RCC 7860 (cell line): ENCODE measurements at regions not wholly inside any gene's neighbourhood (a gene's known extent, or its start where the extent isn't known, plus 50 kb on each side); places are given as distances from the start of the nearest gene placed in this dataset.
"Not testable (repeated sequence)": the region's sequence is repeated elsewhere in the genome, so short reads cannot be mapped to it uniquely, and the experiment has no call there.

Experiments used
- DNase-seq: peaks from one replicate; pipeline ENCODE4 v3.0.0-alpha.2; 2015; ENCODE audit warnings: low spot score
- FAIRE-seq: peaks from 2 replicates; lab custom pipeline; 2012; peaks lifted over from hg19 to GRCh38; lab: Jason Lieb, UNC

DNA sequence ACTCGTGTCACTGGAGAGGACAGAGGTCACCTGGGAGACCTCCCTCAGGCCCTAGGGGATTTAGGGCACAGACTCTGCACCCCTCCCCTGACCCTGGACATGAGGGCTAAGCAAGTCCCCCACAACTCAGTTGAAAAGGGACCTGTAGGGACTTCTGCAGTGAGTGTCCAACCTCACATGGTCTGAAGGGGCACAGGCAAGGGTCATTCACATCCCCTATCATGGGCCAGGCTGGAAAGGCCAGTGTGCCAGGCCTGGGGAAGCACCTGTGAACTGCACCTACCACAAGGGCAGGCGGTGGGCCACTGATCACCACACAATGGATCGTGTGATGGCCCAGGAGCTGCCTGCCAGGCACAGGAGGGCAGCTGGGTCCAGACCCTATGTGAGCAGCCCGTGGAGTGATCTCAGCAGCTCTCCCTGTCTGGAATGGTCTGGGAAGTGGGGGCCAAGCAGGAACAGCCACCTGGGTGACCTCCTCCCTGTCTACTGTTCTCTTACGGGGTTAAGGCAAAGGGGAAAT, 1502.6 kb upstream of the TPTE start:
- not testable (repeated sequence) for FAIRE-seq, DNase-seq

DNA sequence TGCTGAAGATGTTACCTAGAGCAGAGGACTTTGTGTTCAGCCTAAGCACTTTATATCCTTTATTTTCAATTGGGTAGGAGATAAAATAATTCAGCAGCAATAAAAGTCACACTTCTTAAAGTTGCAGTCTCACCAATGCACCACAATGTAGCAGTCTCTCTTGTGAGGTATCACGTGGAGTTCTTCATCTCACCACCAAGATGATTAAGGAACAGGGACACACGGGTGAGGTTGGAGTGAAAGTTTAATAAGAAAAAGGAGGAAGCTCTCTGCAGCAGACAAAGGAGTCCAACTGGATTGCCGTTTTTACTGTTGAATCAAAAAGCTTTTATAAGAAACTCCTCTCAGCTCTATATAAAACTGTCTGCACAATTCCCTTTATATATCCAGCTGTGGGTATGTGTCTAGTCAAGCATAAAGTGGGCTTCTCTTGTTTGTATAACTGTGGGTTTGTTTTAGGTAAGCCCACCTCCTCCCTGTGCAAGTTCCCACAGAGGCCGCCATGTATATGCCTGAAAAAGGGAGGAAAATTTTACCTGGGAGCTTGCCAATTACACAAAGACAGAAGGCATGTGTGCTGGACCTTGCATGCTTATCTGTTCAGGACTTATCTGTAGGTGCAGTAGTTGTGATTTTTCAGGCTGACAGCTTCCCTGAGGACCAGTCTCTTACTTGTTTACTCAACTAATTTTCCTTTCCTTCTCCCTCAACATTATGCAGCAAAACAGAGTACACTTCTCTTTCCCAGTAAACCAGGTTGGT, 1497.2 kb upstream of the TPTE start:
- DNase-seq, FAIRE-seq: not testable (repeated sequence)

DNA sequence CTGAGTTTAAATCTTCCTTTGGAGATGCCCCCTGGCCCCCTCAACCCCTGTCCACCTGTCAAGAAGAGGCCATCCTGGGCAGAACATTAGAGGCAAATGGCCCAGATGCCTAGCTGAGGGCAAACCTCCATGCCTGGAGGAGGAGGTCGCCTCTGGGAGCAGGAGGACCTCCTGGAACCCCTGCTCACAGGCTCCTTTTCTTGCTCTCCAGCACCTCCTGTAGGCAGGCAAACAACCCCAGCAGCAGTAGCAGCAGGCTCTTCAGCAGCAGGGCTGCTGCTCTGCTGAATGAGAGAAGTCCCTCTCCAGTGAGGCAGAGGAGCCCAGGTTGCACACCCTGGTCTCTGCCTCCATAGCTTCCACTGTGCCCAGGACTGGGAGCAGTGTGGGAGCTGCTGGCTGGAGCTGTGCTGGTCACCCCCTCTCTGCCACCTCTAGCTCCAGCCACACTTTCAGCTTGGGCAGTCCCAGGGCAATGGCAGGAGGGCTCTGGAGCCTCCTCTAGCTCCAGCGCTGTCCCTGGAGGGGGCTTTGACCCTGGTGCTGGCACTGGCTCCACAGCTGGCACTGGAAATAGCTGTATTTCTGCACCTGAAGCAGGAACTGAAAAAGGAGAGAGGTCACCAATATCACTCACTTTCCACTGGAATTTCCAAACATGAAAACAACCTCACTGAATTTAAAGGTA, 1494.5 kb upstream of the TPTE start:
- DNase-seq, FAIRE-seq: not testable (repeated sequence)

DNA sequence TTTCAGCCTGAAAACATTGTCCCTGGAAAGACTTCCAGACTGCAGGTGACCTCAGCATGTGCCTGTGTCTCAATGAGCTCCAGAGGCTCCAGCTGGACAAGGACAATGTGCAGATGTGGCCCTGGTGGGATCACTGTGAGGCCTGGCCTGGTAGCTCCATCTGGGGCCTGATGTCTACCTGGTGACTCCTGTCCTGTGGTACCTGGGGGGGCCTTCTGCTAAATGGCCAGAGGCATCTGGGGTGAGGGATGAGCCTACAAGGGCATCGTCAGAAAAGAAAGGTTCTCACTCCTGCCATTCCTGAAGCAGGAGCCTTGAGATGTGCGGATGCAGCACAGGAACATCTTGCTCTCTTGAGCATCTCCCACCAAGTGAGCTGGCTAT, 1494.0 kb upstream of the TPTE start:
- not testable (repeated sequence) for DNase-seq, FAIRE-seq

DNA sequence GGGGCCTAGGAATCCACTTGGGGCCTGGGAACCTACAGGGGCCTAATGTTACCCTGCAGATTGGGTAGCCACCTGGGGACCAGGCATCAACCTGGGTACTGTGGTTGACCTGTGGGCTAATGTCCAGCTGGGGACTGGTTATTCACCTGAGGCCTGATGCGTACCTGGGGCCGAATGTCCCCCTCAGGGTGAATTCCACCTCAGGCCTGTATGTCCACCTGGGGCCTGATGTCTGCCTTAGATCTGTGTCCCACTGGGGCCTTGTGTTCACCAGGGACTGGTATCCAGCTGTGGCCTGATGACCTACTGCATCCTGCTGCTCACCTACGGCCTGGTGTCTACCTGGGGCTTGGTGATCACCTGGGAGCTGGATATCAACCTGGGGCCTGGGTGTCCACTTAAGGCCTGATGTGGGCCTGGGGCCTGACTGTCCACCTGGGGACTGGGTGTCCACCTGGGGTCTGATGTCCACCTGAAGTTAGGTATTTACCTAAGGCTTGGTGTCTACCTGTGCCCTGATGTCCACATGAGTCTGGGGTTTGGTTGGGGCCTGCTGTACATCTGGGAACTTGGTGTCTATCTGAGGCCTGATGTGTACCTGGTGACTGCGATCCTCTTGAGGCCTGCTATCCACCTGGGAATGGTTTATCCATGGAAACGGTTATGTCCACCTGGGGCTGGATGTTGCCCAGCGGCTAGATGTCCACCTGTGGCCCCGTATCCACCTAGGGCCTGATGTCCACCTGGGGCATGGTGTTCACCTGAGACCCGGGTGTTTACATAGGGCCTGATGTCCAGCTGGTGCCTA, 1492.6 kb upstream of the TPTE start:
- DNase-seq, FAIRE-seq: not testable (repeated sequence)

DNA sequence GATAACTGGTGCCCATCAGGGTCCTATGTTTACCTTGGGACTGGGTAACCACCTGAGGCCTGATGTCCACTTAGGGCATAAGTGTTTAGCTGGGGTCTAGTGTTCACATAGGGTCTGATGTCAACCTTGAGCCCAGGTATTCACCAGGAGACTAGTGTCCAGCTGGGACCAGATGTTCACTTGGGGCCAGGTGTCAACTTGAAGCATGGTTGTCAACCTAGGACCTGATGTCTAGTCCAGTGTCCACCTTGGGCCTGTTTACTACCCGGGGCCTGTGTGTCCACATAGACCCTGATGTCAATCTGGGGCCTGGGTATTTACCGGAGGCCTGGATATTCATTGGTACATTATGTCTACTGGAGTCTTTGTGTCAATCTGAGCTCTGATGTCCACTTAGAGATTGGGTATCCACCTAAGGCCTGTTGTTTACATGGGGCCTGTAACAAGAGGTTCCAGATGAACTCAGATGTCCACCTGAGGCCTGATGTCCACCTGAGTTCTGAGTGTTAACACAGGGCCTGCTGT, 1491.2 kb upstream of the TPTE start:
- not testable (repeated sequence) for FAIRE-seq, DNase-seq

DNA sequence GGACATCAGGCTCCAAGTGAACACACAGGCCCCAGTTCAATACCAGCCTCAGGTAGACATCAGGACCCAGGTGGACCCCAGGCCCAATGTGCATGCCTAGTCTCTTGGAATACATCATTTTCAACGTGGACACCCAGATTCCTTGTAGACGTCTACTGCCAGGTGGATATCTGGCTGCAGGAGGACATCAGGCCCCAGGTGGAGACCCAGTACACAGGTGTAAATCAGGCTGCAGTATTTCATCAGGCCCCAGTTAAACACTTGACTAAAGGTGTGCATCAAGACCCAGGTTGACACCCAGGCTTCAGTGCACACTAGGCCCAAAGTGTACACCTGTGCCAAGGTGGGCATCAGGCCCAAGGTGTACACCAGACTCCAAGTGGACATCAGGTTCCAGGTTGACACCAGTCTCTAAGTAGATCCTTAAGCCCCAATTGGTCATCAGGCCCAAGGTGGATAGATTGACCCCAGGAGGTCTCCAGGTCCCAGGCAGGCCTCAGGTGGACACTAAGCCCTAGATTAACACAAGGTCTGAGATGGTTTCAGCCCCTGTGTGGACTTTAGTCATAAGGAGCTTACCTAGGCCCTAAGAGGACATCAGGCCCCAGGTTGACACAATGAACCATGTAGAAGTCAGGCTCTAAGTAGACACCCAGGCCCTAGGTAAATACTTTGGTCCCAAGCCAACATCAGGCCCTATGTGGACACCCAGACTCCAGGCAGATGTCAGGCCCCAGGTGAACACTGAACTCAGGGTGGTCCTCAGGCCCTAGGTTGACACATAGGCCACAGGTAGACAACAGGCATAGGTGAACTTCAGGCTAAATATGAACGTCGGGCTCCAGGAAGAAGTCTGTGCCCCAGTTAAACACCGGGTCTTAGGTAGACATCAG, 1489.7 kb upstream of the TPTE start:
- not testable (repeated sequence) for FAIRE-seq, DNase-seq

DNA sequence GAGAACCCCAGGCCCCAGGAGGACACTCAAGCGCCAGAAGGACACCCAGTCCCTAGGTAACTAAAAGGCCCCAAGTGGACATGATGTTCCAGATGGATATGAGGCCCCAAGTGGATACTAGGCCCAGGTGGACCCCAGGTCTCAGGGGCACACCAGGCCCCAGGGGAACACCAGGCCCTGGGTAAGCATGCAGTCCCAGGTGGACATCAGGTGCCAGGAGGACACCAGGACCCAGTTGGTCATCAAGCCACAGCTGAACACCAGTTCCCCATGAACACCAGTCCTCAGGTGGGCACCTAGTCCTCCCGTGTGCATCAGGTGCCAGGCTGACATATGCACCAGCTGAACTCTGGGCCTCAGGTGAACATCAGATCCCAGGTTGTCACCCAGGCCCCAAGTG, 1488.8 kb upstream of the TPTE start:
- not testable (repeated sequence) for FAIRE-seq, DNase-seq

DNA sequence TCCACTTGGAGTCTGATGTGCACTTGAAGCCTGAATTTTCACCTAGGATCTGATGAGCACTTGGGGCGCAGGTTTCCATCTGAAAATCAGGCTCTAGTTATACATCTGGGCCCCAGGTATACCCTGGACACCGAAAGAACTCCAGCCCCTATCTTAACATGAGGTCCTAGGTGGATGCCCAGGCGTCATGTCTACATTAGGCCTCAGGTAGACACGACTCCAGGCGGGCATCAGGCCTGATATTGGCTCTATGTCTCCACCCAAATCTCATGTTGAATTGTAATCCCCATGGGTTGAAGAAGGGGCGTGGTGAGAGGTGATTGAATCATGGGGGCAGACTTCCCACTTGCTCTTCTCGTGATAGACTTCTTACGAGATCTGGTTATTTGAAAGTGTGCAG, 1488.1 kb upstream of the TPTE start:
- FAIRE-seq, DNase-seq: not testable (repeated sequence)

DNA sequence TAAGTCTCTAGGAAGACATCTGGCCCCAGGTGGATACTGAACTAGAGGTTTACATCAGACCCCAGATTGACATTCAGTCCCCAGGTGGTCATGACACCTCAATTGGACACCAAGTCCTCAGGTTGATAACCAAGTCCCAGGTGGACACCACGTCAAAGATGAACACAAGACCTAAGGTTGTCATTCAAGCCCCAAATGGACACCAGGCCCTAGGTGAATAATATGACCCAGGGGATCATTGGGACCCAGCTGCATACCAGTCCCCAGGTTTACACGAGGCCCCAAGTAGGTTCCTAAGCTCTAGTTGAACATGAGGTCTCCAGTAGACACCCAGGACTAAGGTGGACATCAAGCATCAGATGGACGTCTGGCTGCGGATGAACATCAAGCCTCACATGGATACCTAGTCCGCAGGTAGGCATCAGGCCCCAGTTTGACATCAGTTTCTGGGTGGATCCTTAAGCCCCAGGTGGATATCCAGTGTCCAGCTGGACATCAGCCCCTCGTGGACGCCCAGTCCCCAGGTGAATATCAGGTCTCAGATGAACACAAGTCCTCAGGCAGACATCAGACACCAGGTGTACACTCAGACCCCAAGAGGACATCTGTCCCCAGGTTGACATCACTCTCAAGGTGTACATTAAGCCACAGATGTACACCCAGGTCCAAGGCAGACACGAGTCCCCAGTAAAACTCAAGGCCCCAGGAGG, 1486.7 kb upstream of the TPTE start:
- FAIRE-seq, DNase-seq: not testable (repeated sequence)

DNA sequence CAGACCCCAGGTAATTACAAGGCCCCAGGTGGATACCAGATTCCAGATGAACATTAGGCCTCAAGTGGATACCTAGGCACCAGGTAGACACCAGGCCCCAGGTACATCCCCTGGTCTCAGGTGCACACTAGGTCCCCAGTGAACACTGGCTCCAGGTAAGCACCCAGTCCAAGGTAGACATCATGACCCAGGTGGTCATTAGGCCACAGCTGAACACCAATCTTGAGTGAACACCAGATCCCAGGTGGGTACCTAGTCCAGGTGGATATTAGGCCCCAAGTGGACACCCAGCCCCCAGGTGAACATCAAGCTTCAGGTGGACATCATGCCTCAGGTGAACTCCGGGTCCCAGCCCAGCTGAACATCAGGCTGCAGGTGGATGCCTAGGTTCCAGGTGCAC, 1486.2 kb upstream of the TPTE start:
- not testable (repeated sequence) for DNase-seq, FAIRE-seq

DNA sequence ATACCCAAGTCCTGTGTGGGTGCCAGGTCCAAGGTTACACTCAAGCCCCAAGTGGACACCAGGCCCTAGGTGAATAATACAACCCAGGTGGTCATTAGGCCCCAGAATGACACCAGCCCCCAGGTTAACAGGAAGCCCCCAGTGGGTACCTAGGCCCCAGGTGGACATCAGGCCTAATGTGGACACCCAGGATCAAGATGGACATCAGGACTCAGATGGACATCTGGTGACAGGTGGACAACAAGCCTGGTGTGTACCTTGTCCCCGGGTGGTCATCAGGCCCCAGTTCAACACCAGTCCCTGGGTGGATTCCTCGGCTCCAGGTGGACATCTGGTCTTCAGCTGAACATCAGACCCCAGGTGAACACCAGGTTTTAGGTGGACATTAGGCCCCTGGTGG, 1485.4 kb upstream of the TPTE start:
- not testable (repeated sequence) for DNase-seq, FAIRE-seq

DNA sequence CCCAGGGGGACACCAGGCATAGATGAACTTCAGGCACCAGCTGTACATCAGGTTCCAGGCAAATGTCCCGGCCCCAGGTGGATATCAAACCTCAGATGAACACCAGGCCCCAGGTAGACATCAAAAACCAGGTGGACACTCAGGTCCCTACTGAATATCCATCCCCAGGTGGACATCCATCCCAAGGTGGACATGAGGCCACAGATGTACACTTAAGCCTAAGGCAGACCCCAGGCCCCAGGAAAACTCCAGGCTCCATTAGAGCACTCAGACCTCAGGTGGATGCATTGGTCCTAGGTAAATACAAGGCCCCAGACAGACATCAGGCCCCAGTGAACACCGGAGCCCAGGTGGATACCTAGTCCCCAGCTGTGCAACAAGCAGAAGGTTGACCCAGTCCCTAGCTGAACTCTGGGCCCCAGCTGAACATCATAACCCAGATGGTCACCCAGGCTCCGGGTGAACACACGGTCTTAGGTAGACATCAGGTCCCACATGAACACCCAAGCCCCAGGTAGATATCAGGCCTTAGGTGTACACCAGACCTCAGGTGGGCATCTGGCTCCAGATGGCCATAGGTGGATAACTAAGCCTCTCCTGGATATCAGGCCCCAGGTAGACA, 1484.3 kb upstream of the TPTE start:
- not testable (repeated sequence) for DNase-seq, FAIRE-seq

DNA sequence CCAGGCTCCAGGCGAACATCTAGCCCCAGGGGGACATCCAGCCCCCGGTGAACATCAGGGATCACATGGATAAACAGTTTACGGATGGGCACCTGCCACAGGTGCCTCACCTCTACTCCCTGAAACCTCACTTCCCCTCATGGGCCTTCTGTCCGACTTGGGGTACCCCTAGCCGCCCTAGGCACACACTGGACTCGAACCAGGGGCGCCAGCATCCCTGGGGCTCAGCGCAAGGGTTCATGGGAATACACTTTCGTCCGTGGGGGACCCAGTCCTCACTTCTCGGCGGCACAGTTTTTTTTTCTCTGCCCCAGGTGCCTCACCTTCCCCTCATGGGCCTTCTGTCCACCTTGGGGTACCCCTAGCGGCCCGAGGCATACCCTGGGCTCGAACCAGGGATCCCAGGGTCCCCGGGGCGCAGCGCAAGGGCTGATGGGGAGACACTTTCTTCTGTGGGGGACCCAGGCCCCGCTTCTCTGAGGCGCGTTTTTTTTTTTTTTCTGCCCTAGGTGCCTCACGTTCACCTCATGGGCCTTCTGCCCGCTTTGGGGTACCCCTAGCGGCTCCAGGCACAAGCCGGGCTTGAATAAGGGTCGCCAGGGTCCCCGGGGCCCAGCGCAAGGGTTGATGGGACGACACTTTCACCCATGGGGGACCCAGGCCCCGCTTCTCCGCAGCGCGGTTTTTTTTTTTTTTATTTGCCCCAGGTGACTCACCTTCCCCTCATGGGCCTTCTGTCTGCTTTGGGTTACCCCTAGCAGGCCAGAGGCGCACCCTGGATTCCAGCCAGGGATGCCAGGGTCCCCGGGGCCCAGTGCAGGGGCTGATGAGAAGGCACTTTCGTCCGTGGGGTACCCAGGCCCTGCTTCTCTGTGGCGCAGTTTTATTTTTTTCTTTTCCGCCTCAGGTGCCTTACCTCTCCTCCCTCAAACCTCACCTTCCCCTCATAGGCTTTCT, 1483.5 kb upstream of the TPTE start:
- FAIRE-seq, DNase-seq: not testable (repeated sequence)

DNA sequence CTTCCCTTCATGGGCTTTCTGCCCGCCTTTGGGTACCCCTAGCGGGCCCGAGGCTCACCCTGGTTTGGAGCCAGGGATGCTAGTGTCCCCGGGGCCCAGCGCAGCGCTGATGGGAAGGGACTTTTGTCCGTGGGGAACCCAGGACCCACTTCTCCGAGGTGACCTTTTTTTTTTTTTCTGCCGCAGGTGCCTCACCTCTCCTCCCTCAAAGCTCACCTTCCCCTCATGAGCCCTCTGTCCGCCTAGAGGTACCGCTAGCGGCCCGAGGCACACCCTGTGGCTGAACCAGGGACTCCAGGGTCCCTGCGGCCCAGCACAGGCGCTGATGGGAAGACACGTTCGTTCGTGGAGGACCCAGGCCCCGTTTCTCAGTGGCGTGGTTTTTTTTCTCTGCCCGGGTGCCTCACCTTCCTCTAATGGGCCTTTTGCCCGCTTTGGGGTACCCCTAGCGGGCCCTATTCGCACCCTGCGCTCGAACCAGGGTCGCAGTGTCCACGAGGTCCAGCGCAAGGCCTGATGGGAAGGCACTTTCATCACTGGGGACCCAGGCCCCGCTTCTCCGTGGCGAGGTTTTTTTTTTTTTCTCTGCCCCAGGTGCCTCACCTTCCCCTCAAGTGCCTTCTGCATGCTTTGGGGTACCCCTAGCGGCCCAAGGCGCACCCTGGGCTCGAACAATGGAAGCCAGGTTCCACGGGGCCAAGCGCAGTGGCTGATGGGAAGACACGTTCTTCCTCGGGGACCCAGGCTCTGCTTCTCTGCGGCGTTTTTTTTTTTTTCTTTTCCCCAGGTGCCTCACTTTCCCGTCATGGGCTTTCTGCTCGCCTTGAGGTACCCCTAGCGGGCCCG, 1481.6 kb upstream of the TPTE start:
- not testable (repeated sequence) for FAIRE-seq, DNase-seq

DNA sequence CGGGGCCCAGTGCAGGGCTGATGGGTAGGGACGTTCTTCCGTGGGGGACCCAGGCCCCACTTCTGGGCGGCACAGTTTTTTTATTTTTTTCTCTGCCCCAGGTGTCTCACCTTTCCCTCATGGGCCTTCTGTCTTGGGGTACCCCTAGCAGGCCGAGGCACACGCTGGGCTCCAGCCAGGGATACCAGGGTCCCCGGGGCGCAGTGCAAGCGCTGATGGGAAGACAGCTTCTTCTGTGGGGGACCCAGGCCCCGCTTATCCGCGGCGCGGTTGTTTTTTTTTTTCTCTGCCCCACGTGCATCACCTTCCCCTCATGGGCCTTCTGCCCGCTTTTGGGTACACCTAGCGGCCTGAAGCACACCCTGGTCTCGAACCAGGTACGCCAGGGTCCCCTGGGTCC, 1481.0 kb upstream of the TPTE start:
- DNase-seq, FAIRE-seq: not testable (repeated sequence)
